Choroid plexus epithelial cell (primary cell): ENCODE measurements at regions not wholly inside any gene's neighbourhood (a gene's known extent, or its start where the extent isn't known, plus 50 kb on each side); places are given as distances from the start of the nearest gene placed in this dataset.
"Not testable (repeated sequence)": the region's sequence is repeated elsewhere in the genome, so short reads cannot be mapped to it uniquely, and the experiment has no call there.

Experiments
- DNase-seq: peaks from one replicate; pipeline ENCODE4 v3.0.0-alpha.2; 2010; ENCODE audit warnings: low read depth
- H3K4me3 ChIP-seq: 2 replicates; pipeline ENCODE4 v1.5.1; 2011; ENCODE audit warnings: low read depth, mild to moderate bottlenecking, control low read depth, low read length, moderate library complexity
- CTCF ChIP-seq: conservative IDR thresholded peaks from 2 replicates; pipeline ENCODE4 v1.5.1; 2011; ENCODE audit warnings: low read depth, mild to moderate bottlenecking, control low read depth, inconsistent platforms, low read length, moderate library complexity

GRCh38 chr13:87554045-87554444 is 117.1 kb upstream of the SLITRK5 start:
- H3K4me3 ChIP-seq = no peak overlapping the region
- no peak for TF ChIP-seq CTCF
- DNase-seq = no peak

GRCh38 chr13:87557788-87558187 is 113.4 kb upstream of the SLITRK5 start:
- DNase-seq = no peak
- no peak for TF ChIP-seq CTCF
- no peak overlapping the region for H3K4me3 ChIP-seq

- H3K4me3 ChIP-seq, DNase-seq: not testable (repeated sequence)
Measured at GRCh38 chr13:87561580-87561979, 109.6 kb upstream of the SLITRK5 start.

GRCh38 chr13:87570669-87571068 is 100.5 kb upstream of the SLITRK5 start:
- no peak for TF ChIP-seq CTCF
- no peak overlapping the region for H3K4me3 ChIP-seq
- no peak for DNase-seq

DNA sequence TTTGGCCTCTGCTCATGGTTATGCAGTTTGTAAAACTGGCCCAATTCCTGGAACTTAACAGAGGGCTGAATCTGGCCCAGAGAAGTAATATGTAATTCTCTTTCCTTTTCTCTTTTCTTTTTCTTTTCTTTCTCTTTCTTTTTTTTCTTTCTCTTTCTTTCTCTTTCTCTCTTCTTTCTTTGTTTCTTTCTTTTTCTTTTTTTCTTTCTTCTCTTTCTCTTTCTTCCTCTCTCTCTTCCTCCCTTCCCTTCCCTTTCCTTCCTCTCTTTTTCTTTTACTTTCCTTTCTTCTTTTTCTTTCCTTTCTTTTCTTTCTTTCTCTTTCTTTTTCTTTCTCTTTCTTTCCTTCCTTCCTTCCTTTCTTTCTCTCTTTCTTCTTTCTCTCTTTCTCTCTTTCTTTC is 88.8 kb upstream of the SLITRK5 start:
- H3K4me3 ChIP-seq = no peak overlapping the region
- TF ChIP-seq CTCF = no peak
- no peak for DNase-seq

DNA sequence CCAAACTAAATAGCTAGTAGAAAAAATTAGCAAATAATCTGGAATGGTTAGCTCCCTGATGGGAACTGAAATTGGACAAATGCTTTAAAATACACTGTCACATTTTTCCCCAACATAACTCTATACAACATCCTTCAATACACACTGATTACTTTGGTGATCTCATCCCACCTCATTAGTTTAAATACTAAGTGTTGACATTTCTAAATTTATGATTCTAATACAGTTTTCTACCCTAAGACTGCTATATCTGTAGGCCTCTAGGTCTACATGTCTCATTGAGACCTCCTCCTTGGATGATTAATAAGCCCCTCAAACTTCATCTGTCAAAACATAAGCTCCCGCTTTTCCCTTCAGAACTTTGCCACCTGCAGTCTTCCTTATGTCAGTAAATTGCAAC is 80.7 kb upstream of the SLITRK5 start:
- no peak for DNase-seq
- TF ChIP-seq CTCF = no peak
- no peak overlapping the region for H3K4me3 ChIP-seq

DNA sequence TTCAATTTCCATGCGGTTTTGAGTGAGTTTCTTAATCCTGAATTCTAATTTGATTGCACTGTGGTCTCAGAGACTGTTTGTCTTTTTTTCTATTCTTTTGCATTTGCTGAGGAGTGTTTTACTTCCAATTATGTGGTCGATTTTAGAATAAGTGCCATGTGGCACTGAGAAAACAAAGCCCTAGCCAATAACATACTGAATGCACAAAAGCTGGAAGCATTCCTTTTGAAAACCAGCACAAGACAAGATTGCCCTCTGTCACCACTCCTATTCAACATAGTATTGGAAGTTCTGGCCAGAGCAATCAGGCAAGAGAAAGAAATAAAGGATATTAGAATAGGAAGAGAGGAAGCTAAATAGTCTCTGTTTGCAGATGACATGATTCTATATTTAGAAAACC is 66.7 kb upstream of the SLITRK5 start:
- DNase-seq, H3K4me3 ChIP-seq: not testable (repeated sequence)

DNA sequence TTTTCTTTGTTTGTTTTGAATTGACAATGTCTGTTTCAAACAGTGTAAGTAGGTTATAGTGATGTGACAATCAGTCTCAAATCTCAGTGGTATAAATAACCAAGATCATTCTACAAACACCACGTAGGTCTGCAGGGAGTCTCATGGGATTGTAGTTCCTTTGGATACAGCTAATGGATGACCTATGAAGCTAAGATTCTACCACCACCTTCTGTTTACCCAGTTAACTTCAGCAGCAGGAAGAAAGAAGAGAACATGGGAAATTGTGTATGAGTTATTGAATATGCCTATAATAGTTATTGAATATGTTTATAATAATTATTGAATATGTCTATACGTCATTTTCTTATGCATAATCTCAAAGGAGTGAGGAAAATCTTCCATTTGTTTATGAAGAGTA is 63.9 kb upstream of the SLITRK5 start:
- H3K4me3 ChIP-seq = no peak overlapping the region
- no peak for DNase-seq
- no peak for TF ChIP-seq CTCF
